ENCODE measurements at regions not wholly inside any gene's neighbourhood (a gene's known extent, or its start where the extent isn't known, plus 50 kb on each side); places are given as distances from the start of the nearest gene placed in this dataset.

DNA sequence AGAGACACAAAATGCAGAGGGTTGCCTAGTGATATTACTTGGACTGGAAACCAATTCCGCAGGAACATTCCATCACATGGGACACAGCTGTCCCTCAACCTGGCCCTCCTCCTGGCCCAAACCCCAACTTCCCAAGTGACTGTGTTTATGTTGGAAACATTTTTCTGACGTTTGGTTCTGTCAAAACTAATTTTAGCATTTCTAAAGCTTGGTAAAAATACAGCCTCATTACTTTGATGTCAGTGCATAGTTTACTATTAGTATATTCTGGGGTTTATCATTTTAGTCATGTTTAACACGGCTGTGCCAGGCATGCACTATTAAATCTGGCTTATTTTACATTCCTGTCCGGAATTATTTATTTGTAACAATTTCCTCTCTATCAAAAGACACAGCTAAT, 69.9 kb downstream of the GLI2 start:
- TF ChIP-seq POLR2A (IDR thresholded peaks at IDR 0.05) = no peak
- TF ChIP-seq, protein P1, sequence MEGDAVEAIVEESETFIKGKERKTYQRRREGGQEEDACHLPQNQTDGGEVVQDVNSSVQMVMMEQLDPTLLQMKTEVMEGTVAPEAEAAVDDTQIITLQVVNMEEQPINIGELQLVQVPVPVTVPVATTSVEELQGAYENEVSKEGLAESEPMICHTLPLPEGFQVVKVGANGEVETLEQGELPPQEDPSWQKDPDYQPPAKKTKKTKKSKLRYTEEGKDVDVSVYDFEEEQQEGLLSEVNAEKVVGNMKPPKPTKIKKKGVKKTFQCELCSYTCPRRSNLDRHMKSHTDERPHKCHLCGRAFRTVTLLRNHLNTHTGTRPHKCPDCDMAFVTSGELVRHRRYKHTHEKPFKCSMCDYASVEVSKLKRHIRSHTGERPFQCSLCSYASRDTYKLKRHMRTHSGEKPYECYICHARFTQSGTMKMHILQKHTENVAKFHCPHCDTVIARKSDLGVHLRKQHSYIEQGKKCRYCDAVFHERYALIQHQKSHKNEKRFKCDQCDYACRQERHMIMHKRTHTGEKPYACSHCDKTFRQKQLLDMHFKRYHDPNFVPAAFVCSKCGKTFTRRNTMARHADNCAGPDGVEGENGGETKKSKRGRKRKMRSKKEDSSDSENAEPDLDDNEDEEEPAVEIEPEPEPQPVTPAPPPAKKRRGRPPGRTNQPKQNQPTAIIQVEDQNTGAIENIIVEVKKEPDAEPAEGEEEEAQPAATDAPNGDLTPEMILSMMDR (IDR thresholded peaks at IDR 0.05) = no peak
